Neural cell (in vitro differentiated cells): ENCODE measurements at regions not wholly inside any gene's neighbourhood (a gene's known extent, or its start where the extent isn't known, plus 50 kb on each side); places are given as distances from the start of the nearest gene placed in this dataset.

Experiments
- H2AFZ ChIP-seq: fragments of 200-600, 300-800 bp; sonication (generic), shearing (Covaris generic); 2 replicates; pipeline ENCODE4 v1.6.0; 2014; ENCODE audit warnings: low read depth, mild to moderate bottlenecking, antibody characterized with exemption, low read length, moderate library complexity
- H3F3A ChIP-seq: fragments of 200-600 bp; shearing (Covaris generic); 2 replicates; pipeline ENCODE4 v1.6.1; 2016; ENCODE audit warnings: mild to moderate bottlenecking, moderate library complexity, mixed read lengths, antibody characterized with exemption, low read length; ENCODE audit not compliant: insufficient read depth, poor library complexity, severe bottlenecking
- H3K27ac ChIP-seq: fragments of 200-600, 300-800 bp; sonication (generic), shearing (Covaris generic); 2 replicates; pipeline ENCODE4 v1.5.1; 2014; ENCODE audit warnings: mild to moderate bottlenecking, low read length, moderate library complexity
- H3K27me3 ChIP-seq: fragments of 300-800, 200-600 bp; sonication (generic), shearing (Covaris generic); 2 replicates; pipeline ENCODE4 v1.6.0; 2014; ENCODE audit warnings: mild to moderate bottlenecking, low read depth, low read length, moderate library complexity; ENCODE audit not compliant: insufficient read depth
- H3K36me3 ChIP-seq: fragments of 300-800, 200-600 bp; sonication (generic), shearing (Covaris generic); 2 replicates; pipeline ENCODE4 v1.5.1; 2014; ENCODE audit warnings: mild to moderate bottlenecking, antibody characterized with exemption, low read length, moderate library complexity; ENCODE audit not compliant: insufficient read depth
- H3K4me2 ChIP-seq: fragments of 300-800, 200-600 bp; sonication (generic), shearing (Covaris generic); 2 replicates; pipeline ENCODE4 v1.6.0; 2014; ENCODE audit warnings: mild to moderate bottlenecking, low read length
- H3K4me3 ChIP-seq: fragments of 300-800, 200-600 bp; sonication (generic), shearing (Covaris generic); 2 replicates; pipeline ENCODE4 v1.5.1; 2014; ENCODE audit warnings: mild to moderate bottlenecking, low read length, moderate library complexity
- H3K79me2 ChIP-seq: fragments of 200-600 bp; shearing (Covaris generic); replicated peaks from 2 replicates; pipeline ENCODE4 v1.6.0; 2014; ENCODE audit warnings: mild to moderate bottlenecking, low read length, moderate library complexity; ENCODE audit not compliant: insufficient read depth
- H3K9ac ChIP-seq: fragments of 300-800, 200-600 bp; sonication (generic), shearing (Covaris generic); 2 replicates; pipeline ENCODE4 v1.6.1; 2016; ENCODE audit warnings: mild to moderate bottlenecking, low read length, mixed read lengths
- H3K9me2 ChIP-seq: fragments of 200-600 bp; shearing (Covaris generic); 2 replicates; pipeline ENCODE4 v1.6.1; 2016; ENCODE audit warnings: mild to moderate bottlenecking, low read length, mixed read lengths; ENCODE audit not compliant: insufficient read depth
- H3K9me3 ChIP-seq: fragments of 200-600, 300-800 bp; sonication (generic), shearing (Covaris generic); 2 replicates; pipeline ENCODE4 v1.6.1; 2016; ENCODE audit warnings: mild to moderate bottlenecking, mixed run types, low read length, moderate library complexity, mixed read lengths
- H4K20me1 ChIP-seq: fragments of 200-600 bp; shearing (Covaris generic); 2 replicates; pipeline ENCODE4 v1.6.1; 2016; ENCODE audit warnings: mild to moderate bottlenecking, mixed run types; ENCODE audit not compliant: insufficient read depth
- EP300 ChIP-seq: fragments of 450-650 bp; conservative IDR thresholded peaks from 2 replicates; pipeline ENCODE4 v1.6.1; 2014; ENCODE audit warnings: antibody characterized with exemption, mild to moderate bottlenecking, moderate library complexity; ENCODE audit not compliant: poor library complexity, severe bottlenecking
- EZH2 ChIP-seq: fragments of 200-600, 300-800 bp; shearing (Covaris generic), sonication (generic); IDR thresholded peaks from 2 replicates; pipeline ENCODE4 v1.6.1; 2014; ENCODE audit warnings: antibody characterized with exemption, low read length, borderline replicate concordance, mild to moderate bottlenecking; ENCODE audit not compliant: insufficient read depth, poor library complexity, severe bottlenecking
- MXI1 ChIP-seq: fragments of 450-650 bp; conservative IDR thresholded peaks from 2 replicates; pipeline ENCODE4 v1.6.1; 2014; ENCODE audit warnings: antibody characterized with exemption, mild to moderate bottlenecking; ENCODE audit not compliant: poor library complexity, severe bottlenecking
- POLR2AphosphoS5 ChIP-seq: IDR thresholded peaks from 2 replicates; pipeline ENCODE4 v1.6.1; 2012
- RAD21 ChIP-seq: fragments of 450-650 bp; conservative IDR thresholded peaks from 2 replicates; pipeline ENCODE4 v1.6.1; 2014; ENCODE audit warnings: antibody characterized with exemption, mild to moderate bottlenecking, moderate library complexity
- SMC3 ChIP-seq: fragments of 450-650 bp; conservative IDR thresholded peaks from 2 replicates; pipeline ENCODE4 v1.6.1; 2014; ENCODE audit warnings: antibody characterized with exemption, mild to moderate bottlenecking, moderate library complexity; ENCODE audit not compliant: poor library complexity
- TAF1 ChIP-seq: IDR thresholded peaks from 2 replicates; pipeline ENCODE4 v1.6.1; 2012; ENCODE audit warnings: low read depth
- TF ChIP-seq, protein P1 (sequence below): fragments of 450-650 bp; IDR thresholded peaks from 2 replicates; pipeline ENCODE4 v1.5.1; 2014; ENCODE audit warnings: antibody characterized with exemption, mild to moderate bottlenecking, moderate library complexity; ENCODE audit not compliant: poor library complexity, severe bottlenecking
- TF ChIP-seq, protein P2 (sequence below): IDR thresholded peaks from 2 replicates; pipeline ENCODE4 v1.6.1; 2012; ENCODE audit warnings: borderline replicate concordance

DNA sequence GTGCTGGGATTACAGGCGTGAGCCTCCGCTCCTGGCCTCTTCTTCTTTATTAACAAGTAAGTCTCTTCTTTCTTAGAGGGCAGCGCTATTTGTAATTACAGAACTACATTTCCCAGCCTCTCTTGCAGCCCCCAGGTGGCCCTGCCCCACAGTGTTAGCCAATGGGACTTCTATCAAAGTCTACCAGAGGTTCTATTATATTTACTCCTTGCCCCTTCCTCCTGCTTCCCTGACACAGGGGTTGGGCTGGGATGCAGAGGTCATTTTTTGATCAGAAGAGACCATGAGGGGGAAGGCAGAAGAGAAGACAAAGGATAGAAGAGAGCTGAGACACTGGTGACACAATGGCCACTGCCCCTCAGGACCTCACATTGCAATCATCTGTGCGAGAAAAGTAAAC, 224.2 kb downstream of the SYK start:
- Histone ChIP-seq H4K20me1 (no peaks in the 10 kb centered on the region), H3K4me3 (no peak overlapping the region), H3F3A (no peaks in the 10 kb centered on the region), H3K27me3 (no peaks in the 10 kb centered on the region), H3K9me2 (no peaks in the 10 kb centered on the region), H3K4me2 (no peak overlapping the region), H3K27ac (no peak overlapping the region), H3K9ac (no peak overlapping the region), H2AFZ (no peak overlapping the region), H3K9me3 (no peaks in the 10 kb centered on the region), H3K79me2 (no peaks in the 10 kb centered on the region), H3K36me3 (no peaks in the 10 kb centered on the region)
- TF ChIP-seq EP300 (no peak), POLR2AphosphoS5 (no peak), RAD21 (no peak), MXI1 (no peak), TAF1 (no peak), SMC3 (no peak), EZH2 (no peak)
- TF ChIP-seq, protein P1, sequence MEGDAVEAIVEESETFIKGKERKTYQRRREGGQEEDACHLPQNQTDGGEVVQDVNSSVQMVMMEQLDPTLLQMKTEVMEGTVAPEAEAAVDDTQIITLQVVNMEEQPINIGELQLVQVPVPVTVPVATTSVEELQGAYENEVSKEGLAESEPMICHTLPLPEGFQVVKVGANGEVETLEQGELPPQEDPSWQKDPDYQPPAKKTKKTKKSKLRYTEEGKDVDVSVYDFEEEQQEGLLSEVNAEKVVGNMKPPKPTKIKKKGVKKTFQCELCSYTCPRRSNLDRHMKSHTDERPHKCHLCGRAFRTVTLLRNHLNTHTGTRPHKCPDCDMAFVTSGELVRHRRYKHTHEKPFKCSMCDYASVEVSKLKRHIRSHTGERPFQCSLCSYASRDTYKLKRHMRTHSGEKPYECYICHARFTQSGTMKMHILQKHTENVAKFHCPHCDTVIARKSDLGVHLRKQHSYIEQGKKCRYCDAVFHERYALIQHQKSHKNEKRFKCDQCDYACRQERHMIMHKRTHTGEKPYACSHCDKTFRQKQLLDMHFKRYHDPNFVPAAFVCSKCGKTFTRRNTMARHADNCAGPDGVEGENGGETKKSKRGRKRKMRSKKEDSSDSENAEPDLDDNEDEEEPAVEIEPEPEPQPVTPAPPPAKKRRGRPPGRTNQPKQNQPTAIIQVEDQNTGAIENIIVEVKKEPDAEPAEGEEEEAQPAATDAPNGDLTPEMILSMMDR = no peak
- TF ChIP-seq, protein P2, sequence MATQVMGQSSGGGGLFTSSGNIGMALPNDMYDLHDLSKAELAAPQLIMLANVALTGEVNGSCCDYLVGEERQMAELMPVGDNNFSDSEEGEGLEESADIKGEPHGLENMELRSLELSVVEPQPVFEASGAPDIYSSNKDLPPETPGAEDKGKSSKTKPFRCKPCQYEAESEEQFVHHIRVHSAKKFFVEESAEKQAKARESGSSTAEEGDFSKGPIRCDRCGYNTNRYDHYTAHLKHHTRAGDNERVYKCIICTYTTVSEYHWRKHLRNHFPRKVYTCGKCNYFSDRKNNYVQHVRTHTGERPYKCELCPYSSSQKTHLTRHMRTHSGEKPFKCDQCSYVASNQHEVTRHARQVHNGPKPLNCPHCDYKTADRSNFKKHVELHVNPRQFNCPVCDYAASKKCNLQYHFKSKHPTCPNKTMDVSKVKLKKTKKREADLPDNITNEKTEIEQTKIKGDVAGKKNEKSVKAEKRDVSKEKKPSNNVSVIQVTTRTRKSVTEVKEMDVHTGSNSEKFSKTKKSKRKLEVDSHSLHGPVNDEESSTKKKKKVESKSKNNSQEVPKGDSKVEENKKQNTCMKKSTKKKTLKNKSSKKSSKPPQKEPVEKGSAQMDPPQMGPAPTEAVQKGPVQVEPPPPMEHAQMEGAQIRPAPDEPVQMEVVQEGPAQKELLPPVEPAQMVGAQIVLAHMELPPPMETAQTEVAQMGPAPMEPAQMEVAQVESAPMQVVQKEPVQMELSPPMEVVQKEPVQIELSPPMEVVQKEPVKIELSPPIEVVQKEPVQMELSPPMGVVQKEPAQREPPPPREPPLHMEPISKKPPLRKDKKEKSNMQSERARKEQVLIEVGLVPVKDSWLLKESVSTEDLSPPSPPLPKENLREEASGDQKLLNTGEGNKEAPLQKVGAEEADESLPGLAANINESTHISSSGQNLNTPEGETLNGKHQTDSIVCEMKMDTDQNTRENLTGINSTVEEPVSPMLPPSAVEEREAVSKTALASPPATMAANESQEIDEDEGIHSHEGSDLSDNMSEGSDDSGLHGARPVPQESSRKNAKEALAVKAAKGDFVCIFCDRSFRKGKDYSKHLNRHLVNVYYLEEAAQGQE = no peak

DNA sequence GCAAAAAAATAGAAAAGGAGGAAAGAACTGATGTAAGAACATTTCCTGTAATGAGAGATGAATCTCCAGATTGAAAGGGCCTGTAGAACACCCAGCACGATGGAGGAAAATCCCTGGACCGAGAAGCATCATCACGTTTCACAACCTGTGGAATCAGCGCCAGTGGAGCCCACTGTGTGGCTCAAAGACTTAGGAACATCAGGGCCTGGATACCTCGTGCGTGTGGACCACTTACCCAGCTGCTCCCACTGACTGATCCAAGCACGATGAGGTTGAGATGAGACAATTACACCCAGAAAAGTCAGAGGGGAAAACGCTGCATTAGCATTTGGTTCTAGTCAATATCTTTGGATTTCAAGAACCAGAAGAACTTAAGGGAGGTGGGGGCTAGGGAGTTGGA, 224.6 kb downstream of the SYK start:
- Histone ChIP-seq H2AFZ (no peak overlapping the region), H3K9me3 (no peaks in the 10 kb centered on the region), H3K79me2 (no peaks in the 10 kb centered on the region), H3K27ac (no peak overlapping the region), H3K4me2 (no peak overlapping the region), H4K20me1 (no peaks in the 10 kb centered on the region), H3K27me3 (no peaks in the 10 kb centered on the region), H3K9ac (no peak overlapping the region), H3K9me2 (no peaks in the 10 kb centered on the region), H3F3A (no peaks in the 10 kb centered on the region), H3K4me3 (no peak overlapping the region), H3K36me3 (no peaks in the 10 kb centered on the region)
- TF ChIP-seq MXI1 (no peak), RAD21 (no peak), EZH2 (no peak), POLR2AphosphoS5 (no peak), EP300 (no peak), TAF1 (no peak), SMC3 (no peak)
- TF ChIP-seq, protein P2 = no peak
- TF ChIP-seq, protein P1 = no peak
